Embryonic facial prominence (tissue), 1 donor: ENCODE measurements at regions not wholly inside any gene's neighbourhood (a gene's known extent, or its start where the extent isn't known, plus 50 kb on each side); places are given as distances from the start of the nearest gene placed in this dataset.

Source experiments
- DNase-seq: peaks from one replicate; pipeline ENCODE4 v3.0.0-alpha.2; 2016; ENCODE audit errors: extremely low spot score

DNA sequence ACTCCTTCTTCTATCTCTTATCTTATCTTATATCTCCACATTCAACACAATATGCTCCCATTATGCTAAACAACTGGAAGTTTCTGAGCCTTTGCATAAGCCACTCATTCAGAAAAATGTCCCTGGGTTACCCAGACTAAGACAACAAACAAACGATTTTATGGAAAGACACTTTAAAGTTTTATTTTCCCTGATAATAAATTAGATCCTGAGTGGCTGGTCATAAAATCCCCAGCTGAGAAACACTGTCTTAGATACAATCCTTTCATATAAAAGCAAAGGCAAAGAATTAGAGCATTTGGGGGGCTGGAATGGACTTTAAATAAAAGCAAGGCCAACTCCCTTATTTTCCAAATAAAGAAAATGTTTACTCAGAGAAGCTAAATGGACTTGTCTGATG is 322.3 kb downstream of the GBE1 start:
- no peak for DNase-seq

- DNase-seq = no peak
Observed at GRCh38 chr3:81437683-81438082, 323.8 kb downstream of the GBE1 start.

GRCh38 chr3:81436182-81436581 is 325.3 kb downstream of the GBE1 start:
- DNase-seq = no peak

- no peak for DNase-seq
Observed at GRCh38 chr3:81435050-81435449, 326.4 kb downstream of the GBE1 start.

DNA sequence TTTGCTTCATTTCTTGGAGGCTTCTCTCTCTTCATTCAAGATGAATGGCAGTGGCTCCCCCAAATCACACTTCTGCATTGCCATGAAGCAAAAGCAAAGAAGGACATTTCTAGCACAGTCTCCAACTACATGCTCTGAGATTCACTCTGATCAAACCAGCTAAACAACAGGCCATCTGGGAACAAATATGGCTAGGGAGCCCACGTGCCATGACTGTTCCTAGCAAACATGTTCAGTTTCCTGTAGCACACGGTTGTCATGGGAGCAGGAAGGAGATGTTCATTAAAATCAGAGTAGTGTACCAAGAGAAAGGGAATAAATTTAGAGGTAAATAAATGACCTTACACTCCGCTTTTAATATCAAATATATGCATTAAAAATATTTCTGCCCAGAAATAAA is 327.3 kb downstream of the GBE1 start:
- DNase-seq = no peak

DNA sequence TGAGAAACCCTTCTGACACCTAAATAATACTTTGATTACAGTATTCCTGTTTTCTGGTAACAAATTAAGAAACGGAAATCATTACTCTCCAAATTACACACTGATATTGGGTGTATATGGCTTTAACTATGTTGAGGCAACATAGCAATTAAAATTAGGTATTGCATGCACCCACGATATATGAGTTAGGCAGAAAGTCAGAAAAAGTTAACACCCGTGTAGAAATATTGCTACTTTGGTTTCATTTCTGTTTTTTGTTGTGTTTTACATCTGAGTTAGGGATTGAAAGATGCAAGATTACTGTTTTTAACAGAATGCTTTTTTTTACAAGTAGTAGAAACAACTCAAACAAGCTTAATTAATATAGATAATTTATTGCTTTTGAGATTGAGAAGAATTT is 327.8 kb downstream of the GBE1 start:
- DNase-seq = no peak

GRCh38 chr3:81432456-81432855 is 329.0 kb downstream of the GBE1 start:
- no peak for DNase-seq

GRCh38 chr3:81426826-81427577 is 334.4 kb downstream of the GBE1 start:
- no peak for DNase-seq

DNA sequence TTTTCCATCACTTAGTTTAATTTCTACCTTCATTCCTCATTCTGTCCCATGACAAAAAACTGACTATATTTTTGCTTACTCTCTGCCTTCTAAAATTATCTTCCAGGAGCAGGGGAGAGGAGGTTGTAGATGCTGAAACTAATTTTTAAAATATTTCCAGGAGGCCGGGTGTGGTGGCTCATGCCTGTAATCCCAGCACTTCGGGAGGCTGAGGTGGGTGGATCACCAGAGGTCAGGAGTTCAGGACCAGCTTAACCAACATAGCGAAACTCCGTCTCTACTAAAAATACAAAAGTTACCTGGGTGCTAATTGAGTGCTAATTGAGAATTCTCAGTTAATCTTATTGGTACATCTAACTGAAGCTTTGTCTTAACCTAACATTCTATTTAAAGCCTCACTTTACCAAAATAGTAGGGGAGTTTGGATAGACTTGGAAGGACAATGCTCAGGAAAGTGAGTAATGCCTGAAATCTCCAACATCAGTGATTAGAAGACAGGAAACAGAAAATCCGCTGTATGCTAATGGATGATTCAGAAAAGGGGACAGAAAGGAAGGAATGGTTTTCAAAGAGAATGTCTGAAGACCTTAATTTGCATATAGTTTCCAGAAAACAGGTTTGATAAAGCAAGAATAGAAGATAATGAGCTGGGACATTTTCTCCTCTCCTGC is 336.1 kb downstream of the GBE1 start:
- no peak for DNase-seq

DNA sequence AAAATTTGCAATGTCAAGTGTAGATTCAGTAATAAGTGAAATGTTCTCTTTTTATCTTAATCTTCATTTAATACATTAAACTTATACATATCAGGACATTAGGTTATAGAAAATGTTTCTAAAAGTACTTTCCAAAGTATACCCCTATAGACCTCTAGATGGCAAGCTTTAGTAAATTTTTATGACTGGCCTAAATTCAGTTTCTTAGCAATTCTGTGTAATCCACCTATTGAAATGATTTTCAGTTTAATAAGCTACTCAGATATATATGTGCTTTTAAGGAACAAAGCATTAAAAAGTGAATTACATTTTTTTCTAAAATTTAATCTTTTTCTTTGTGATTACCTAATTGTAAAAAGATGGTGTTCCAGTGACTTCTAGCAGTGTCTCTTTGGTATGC is 342.2 kb downstream of the GBE1 start:
- peak; percentile 27 for DNase-seq

DNA sequence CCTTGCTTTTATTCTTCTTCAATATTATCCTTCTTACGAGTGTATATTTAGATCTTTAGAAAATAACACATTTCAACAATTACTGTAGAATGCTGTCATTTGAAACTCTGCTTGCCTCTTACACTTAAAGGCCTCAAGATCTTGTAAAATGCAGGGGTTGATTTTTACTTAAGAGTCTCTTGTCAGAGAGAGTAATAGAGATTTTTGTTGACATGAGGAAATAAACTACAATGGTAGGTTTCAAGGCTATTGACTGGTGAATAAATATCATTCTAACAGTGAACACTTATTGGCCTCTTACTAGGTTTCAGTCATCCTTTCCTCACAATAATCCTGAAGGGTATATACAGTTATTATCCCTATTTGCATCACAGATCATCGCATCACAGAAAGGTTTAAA is 344.6 kb downstream of the GBE1 start:
- DNase-seq = no peak

GRCh38 chr3:81406318-81406717 is 355.1 kb downstream of the GBE1 start:
- DNase-seq = no peak

- no peak for DNase-seq
Observed at GRCh38 chr3:81395739-81396513, 365.5 kb downstream of the GBE1 start.

DNA sequence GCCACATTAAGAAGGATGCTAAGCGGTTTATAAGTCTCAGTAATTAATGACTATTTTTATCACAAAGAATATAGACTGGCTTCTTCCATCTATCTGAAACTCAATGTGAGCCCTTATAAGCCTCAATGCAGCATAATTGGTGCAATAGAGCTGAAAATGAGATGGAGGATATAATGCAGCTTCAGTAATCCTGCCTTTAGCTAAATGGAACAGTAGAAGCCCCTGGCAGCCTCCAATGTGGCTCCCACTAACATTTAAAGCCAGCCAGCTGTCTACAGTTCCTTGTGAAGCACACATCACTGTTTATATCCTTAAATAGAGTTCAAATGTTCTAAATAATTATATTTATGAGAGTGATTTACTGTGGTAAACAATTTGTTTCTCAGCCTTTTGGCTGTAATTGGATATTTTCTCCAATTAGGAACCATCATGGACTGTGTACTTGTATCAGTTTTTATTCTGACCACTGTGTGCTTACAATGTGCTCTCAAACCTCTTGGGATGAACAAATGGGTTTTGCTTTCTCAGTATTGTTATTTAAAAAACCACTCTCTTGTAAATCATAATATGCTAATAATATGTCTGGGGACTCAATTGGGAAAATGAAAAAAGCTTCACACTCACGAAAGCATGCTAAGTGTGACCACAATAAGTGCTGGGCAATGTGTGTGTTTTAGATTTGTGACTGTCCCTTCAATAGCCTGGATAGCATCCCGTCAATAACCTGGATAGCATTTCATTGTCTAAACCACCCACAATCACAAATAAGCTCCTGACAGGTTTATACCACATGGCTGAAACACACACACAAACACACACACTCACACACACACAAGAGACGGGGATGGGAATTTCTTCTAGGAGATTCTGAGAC is 366.6 kb downstream of the GBE1 start:
- DNase-seq = no peak

DNA sequence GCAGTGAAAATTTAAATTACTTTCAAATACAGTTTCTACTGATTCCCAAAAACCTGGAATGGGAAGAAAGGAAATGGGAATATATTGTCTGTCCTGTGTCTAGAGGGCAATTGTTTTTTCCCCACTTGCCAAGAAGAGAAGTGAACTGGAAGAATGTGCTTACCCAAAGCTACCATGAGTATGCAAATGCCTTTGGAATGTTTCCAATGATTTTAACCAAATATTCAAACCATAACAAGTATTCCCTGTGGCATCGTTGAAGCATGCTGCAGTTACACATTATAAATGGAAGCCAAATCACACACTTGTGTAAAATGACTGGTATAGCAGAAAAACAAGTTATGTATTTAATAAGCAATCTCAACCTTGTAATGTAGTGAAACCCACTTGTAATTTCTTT is 368.2 kb downstream of the GBE1 start:
- DNase-seq = no peak

DNA sequence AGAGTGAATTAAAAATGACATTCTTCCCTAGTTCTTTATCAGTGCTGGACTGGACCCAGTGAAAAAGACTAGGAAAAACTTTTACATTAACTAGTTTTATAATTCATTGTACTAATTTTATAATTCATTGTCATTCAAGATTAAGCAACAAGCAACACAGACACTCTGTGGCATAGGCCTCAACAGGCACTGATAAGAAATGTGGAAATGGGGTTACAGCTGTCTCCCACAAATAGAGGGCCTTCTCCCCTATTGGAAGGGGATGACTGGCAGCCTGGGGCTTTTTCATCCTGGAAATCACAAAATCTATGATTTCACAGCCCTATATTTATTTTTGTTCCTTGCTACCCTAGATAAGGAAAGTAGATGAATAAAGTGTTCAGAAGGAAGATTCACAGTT is 370.6 kb downstream of the GBE1 start:
- no peak for DNase-seq

GRCh38 chr3:81388191-81388590 is 373.3 kb downstream of the GBE1 start:
- no peak for DNase-seq

DNA sequence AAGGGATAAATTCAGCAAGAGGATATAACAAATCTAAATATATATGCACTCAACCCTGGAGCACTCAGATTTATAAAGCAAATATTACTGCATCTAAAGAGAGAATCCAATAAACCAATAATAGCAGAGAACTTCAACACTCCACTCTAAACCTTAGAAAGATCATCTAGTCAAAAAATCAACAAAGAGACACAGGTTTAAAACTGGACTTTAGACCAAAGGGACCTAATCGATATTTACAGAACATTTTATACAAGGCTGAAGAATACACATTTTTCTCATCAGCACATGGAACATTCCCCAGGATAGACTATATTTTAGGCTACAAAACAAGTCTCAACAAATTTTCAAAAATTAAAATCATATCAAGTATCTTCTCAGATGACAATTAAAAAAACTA is 379.0 kb downstream of the GBE1 start:
- no peak for DNase-seq

GRCh38 chr3:81380234-81380633 is 381.2 kb downstream of the GBE1 start:
- no peak for DNase-seq

DNA sequence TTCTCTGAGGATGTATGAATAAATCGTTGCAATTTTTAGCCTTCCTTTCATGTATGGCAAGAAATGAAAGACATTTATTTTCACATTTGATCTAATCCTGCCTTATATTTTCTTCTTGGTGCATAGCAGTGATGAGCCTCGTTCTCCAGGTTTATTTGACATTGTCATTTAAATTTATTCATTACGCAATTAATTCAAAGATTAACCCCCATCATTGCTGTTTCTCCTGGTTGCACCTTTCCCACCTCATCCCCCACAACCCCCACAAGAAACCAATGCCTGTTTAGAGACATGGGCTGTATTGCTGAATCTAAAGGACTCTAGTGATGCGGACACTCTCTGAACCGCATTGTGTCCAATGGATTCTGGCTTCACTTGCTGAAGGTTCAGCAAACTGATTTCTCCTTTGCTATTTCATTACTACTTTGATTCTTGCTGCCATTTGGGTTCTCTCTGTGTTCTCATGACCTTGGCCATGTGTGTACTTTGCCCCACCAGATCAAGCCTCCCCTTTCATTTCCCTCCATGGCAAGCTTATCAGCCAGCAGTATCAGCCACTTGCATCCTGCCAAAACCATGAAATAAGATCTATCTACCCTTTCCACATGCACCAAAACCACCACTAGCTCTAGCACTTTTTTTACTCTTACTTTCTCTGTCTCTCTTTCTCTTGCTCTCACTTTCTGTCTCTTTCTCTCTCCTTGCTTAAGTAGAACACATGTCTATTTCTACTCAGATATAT is 382.7 kb downstream of the GBE1 start:
- DNase-seq = no peak

- no peak for DNase-seq
Observed at GRCh38 chr3:81375921-81376320, 385.5 kb downstream of the GBE1 start.
